SU-DHL-6 (cell line): ENCODE measurements at regions not wholly inside any gene's neighbourhood (a gene's known extent, or its start where the extent isn't known, plus 50 kb on each side); places are given as distances from the start of the nearest gene placed in this dataset.
"Not testable (repeated sequence)": the region's sequence is repeated elsewhere in the genome, so short reads cannot be mapped to it uniquely, and the experiment has no call there.

Experiments
- H2AFZ ChIP-seq: fragments of 200-600 bp; sonication (generic); 2 replicates; pipeline ENCODE4 v1.6.1; 2014; ENCODE audit warnings: low read depth, mild to moderate bottlenecking, moderate library complexity, mixed read lengths, antibody characterized with exemption, low read length; ENCODE audit not compliant: severe bottlenecking
- H3F3A ChIP-seq: fragments of 200-600 bp; shearing (Covaris generic); 2 replicates; pipeline ENCODE4 v1.6.0; 2016; ENCODE audit warnings: antibody characterized with exemption, mild to moderate bottlenecking; ENCODE audit not compliant: insufficient read depth
- H3K27ac ChIP-seq: fragments of 200-600 bp; sonication (generic); 2 replicates; pipeline ENCODE4 v1.5.1; 2016; ENCODE audit warnings: low read depth, mild to moderate bottlenecking, low read length, moderate library complexity, mixed read lengths
- H3K27me3 ChIP-seq: fragments of 200-600 bp; sonication (generic), shearing (Covaris generic); 2 replicates; pipeline ENCODE4 v1.6.0; 2014; ENCODE audit warnings: mild to moderate bottlenecking, low read length
- H3K36me3 ChIP-seq: fragments of 200-600 bp; sonication (generic); 2 replicates; pipeline ENCODE4 v1.6.1; 2014; ENCODE audit warnings: mild to moderate bottlenecking, low read length, mixed read lengths
- H3K4me2 ChIP-seq: fragments of 300-600, 200-600 bp; shearing (Covaris generic), sonication (generic); 2 replicates; pipeline ENCODE4 v1.6.0; 2014; ENCODE audit warnings: low read length, low read depth, mild to moderate bottlenecking; ENCODE audit not compliant: poor library complexity, severe bottlenecking
- H3K4me3 ChIP-seq: fragments of 200-600 bp; sonication (generic); 2 replicates; pipeline ENCODE4 v1.5.1; 2014; ENCODE audit warnings: antibody characterized with exemption, low read length, mild to moderate bottlenecking, mixed read lengths; ENCODE audit not compliant: insufficient read depth, poor library complexity, severe bottlenecking
- H3K79me2 ChIP-seq: fragments of 200-600 bp; sonication (generic); 2 replicates; pipeline ENCODE4 v1.6.1; 2014; ENCODE audit warnings: mild to moderate bottlenecking, low read length, moderate library complexity; ENCODE audit not compliant: insufficient read depth
- H3K9ac ChIP-seq: fragments of 200-600 bp; sonication (generic); 2 replicates; pipeline ENCODE4 v1.7.0; 2014; ENCODE audit warnings: mild to moderate bottlenecking, low read length
- H3K9me2 ChIP-seq: fragments of 200-600 bp; sonication (generic); replicated peaks from 2 replicates; pipeline ENCODE4 v1.6.1; 2014; ENCODE audit warnings: low read length; ENCODE audit not compliant: insufficient read depth
- H3K9me3 ChIP-seq: fragments of 200-600 bp; sonication (generic); 2 replicates; pipeline ENCODE4 v1.6.1; 2014; ENCODE audit warnings: low read length, mixed read lengths; ENCODE audit not compliant: insufficient read depth
- H4K20me1 ChIP-seq: fragments of 200-600 bp; sonication (generic); 2 replicates; pipeline ENCODE4 v1.6.1; 2014; ENCODE audit warnings: low read depth, mild to moderate bottlenecking, antibody characterized with exemption, low read length, moderate library complexity, mixed read lengths
- CTCF ChIP-seq: fragments of 200-600 bp; sonication (generic); IDR thresholded peaks from one replicate; pipeline ENCODE4 v1.5.1; 2017; ENCODE audit warnings: antibody characterized with exemption, mild to moderate bottlenecking, low read length, moderate library complexity; ENCODE audit not compliant: insufficient read depth, poor library complexity, severe bottlenecking
- EZH2phosphoT487 ChIP-seq: fragments of 200-600 bp; sonication (generic), shearing (Covaris generic); conservative IDR thresholded peaks from 2 replicates; pipeline ENCODE4 v1.6.1; 2018; ENCODE audit warnings: mild to moderate bottlenecking, antibody characterized with exemption, low read length, moderate library complexity, mixed read lengths

DNA sequence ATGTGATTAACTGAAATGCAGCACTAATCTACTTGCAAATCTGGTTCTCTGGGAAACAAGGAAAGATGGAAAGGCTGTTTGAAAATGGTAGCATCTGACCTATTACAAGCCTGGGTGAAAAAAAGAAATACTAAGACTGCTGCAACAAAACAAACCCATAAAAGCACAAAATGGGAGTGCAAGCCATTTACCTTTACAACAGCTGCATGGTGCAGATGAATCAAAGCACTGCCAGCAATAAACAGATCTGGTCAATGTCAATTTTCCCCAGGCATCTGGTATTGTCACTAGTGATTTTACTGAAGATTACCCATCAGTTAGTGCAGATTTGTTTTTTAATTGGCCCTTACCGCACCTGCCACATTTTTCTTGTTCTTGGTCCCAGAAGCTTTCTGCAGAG is 1341.7 kb downstream of the PLA2G4A start:
- H3K27ac ChIP-seq = no peak overlapping the region

DNA sequence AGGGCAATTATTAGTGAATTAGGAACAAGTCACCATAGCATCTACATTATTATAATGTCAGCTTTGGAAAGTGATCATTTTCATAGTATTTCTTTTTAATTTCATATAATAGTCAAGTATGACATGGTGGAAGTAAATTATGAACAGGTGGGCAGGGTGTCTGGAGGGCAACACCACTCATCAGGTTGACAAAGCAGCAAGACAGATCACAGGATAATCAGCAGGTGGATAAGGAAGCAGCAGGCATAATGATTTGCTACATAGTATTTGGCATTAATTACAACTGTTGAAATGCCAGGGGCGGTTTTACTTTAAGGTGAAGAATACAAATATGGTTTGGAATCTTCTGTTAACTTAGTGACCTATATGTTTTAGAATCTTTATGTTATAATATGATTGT is 1342.2 kb downstream of the PLA2G4A start:
- Histone ChIP-seq H3K9me3 (no peaks in the 10 kb centered on the region), H3K9ac (no peak overlapping the region), H3F3A (no peaks in the 10 kb centered on the region), H3K27me3 (no peaks in the 10 kb centered on the region), H3K27ac (no peak overlapping the region), H3K4me2 (no peak overlapping the region), H2AFZ (peak overlapping the region; percentile 28), H3K9me2 (no peaks in the 10 kb centered on the region), H3K4me3 (no peak overlapping the region), H3K79me2 (no peaks in the 10 kb centered on the region), H4K20me1 (no peaks in the 10 kb centered on the region), H3K36me3 (no peaks in the 10 kb centered on the region)
- TF ChIP-seq EZH2phosphoT487 = no peak
- TF ChIP-seq CTCF = no peak

More for the DNA sequence above, 1341.7 kb downstream of the PLA2G4A start:
- H3K9me3 ChIP-seq = no peaks in the 10 kb centered on the region
- H3K79me2 ChIP-seq = no peaks in the 10 kb centered on the region
- H3K4me2 ChIP-seq = no peak overlapping the region
- no peaks in the 10 kb centered on the region for H3K36me3 ChIP-seq
- no peaks in the 10 kb centered on the region for H3K27me3 ChIP-seq
- peak overlapping the region; percentile 28 for H2AFZ ChIP-seq
- no peaks in the 10 kb centered on the region for H4K20me1 ChIP-seq
- H3K9ac ChIP-seq = no peak overlapping the region
- no peaks in the 10 kb centered on the region for H3F3A ChIP-seq
- no peak overlapping the region for H3K4me3 ChIP-seq
- no peaks in the 10 kb centered on the region for H3K9me2 ChIP-seq
- no peak for TF ChIP-seq CTCF
- no peak for TF ChIP-seq EZH2phosphoT487

DNA sequence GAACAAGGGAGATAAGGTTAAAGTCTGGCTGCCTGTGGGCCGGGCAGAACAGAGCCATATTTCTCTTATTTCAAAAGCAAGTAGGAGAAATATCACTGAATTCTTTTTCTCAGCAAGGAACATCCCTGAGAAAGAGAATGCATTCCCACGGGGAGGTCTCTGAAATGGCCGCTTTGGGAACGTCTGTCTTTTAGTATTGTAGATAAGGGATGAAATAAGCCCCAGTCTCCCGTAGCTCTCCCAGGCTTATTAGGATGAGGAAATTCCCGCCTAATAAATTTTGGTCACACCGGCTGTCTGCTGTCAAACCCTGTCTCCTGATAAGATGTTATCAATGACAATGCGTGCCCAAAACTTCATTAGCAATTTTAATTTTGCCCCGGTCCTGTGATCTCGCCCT is 1353.3 kb downstream of the PLA2G4A start:
- not testable (repeated sequence) for H3K9ac ChIP-seq, H4K20me1 ChIP-seq, H3K9me2 ChIP-seq, H3K27me3 ChIP-seq, H3K36me3 ChIP-seq, H3K9me3 ChIP-seq, H2AFZ ChIP-seq, H3K27ac ChIP-seq, H3F3A ChIP-seq, H3K4me2 ChIP-seq, H3K79me2 ChIP-seq, H3K4me3 ChIP-seq

DNA sequence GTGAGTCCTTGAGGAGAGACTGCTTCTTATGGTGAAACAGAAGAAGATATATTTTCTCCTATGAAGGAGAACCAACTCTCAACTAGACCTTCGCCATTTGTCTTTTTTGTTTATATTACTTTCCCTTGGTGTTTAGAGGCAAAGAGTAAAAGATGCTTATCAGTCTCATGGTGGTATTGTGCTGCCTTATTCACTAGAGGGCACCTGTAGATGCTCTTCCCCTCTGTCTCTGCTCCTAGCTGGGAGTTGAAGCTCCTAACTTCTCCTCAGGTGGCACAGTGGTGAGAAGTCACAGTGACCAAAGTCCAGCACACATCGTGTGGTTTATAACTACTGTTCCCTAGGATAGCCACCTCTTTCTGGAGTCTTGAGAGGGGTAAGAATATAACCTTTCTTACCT is 1359.6 kb downstream of the PLA2G4A start:
- no peak overlapping the region for H3K4me2 ChIP-seq
- H3K27ac ChIP-seq = no peak overlapping the region
- no peak for TF ChIP-seq EZH2phosphoT487
- no peak for TF ChIP-seq CTCF
- no peaks in the 10 kb centered on the region for H4K20me1 ChIP-seq
- H3K4me3 ChIP-seq = no peak overlapping the region
- no peaks in the 10 kb centered on the region for H3K79me2 ChIP-seq
- no peaks in the 10 kb centered on the region for H3K27me3 ChIP-seq
- H3F3A ChIP-seq = no peaks in the 10 kb centered on the region
- H3K9ac ChIP-seq = no peak overlapping the region
- no peaks in the 10 kb centered on the region for H3K9me3 ChIP-seq
- H3K36me3 ChIP-seq = peaks cover 3% of the 10 kb centered on the region; the same call in 1 of the 2 replicates
- peak overlapping the region; percentile 30 for H2AFZ ChIP-seq
- H3K9me2 ChIP-seq = no peaks in the 10 kb centered on the region
